ENCODE measurements at regions not wholly inside any gene's neighbourhood (a gene's known extent, or its start where the extent isn't known, plus 50 kb on each side); places are given as distances from the start of the nearest gene placed in this dataset.
A peak's percentile ranks its signal among the peaks of the same experiment; 100 is the strongest.

- H3K4me2 ChIP-seq = no peak overlapping the region
- 76% methylated on average over 5 of the region's 5 CpGs for WGBS (ENCODE audit: missing lambda C conversion rate)
- no peaks in the 10 kb centered on the region for H3K9me3 ChIP-seq
- CTCF ChIA-PET = interaction anchor here (0.9 to 1.2 kb wide), 3 partner anchors 9 to 22 kb away, joined by 3 read pairs; no protein-coding TSS in a partner anchor
- peaks cover 3% of the 10 kb centered on the region for H3K4me1 ChIP-seq
- DNase-seq (ENCODE audit: low read depth in 1 of 2, low spot score in 1 of 2) = no peak
- no peak for ATAC-seq
- no peak overlapping the region for H3K4me3 ChIP-seq
- TF ChIP-seq FOSL2 (IDR thresholded peaks at IDR 0.05) (no peak), FOSL2 (CRISPR knock-in tag; IDR thresholded peaks at IDR 0.05) (no peak), JUNB (IDR thresholded peaks at IDR 0.05) (no peak), CBX8 (IDR thresholded peaks at IDR 0.05) (no peak), MAX (IDR thresholded peaks at IDR 0.05) (no peak), ZFP36 (IDR thresholded peaks at IDR 0.05; ENCODE audit: borderline replicate concordance, partially characterized antibody) (no peak), BHLHE40 (IDR thresholded peaks at IDR 0.05; ENCODE audit: low read depth, low read length) (no peak), EHF (CRISPR knock-in tag; IDR thresholded peaks at IDR 0.05) (no peak), RARB (CRISPR knock-in tag; IDR thresholded peaks at IDR 0.05) (no peak), MAZ (IDR thresholded peaks at IDR 0.05; ENCODE audit: borderline replicate concordance, low read depth, low read length) (no peak), NPAS2 (CRISPR knock-in tag; IDR thresholded peaks at IDR 0.05; ENCODE audit: borderline replicate concordance) (no peak), HOXB5 (CRISPR knock-in tag; IDR thresholded peaks at IDR 0.05) (no peak), PHF8 (IDR thresholded peaks at IDR 0.05; ENCODE audit: borderline replicate concordance, low read depth) (no peak), REST (IDR thresholded peaks at IDR 0.05) (no peak), RAD21 (conservative IDR thresholded peaks at IDR 0.05 in 1 of 2, IDR thresholded peaks at IDR 0.05 in 1 of 2) (no peak), HOXA7 (CRISPR knock-in tag; IDR thresholded peaks at IDR 0.05) (no peak)
- no peak overlapping the region for H3K27ac ChIP-seq
- POLR2A ChIA-PET = no interaction called here
- FAIRE-seq = no peak
These were observed 223.8 kb downstream of the SOX9 start for GRCh38 chr17:72344613-72345012.

GRCh38 chr17:72345088-72345487, 224.3 kb downstream of the SOX9 start:
- FAIRE-seq (no peak), ATAC-seq (no peak), DNase-seq (ENCODE audit: low read depth in 1 of 2, low spot score in 1 of 2) (no peak)
- ChIA-PET CTCF (interaction anchor here (0.9 to 1.3 kb wide), 5 partner anchors 9 to 1578 kb away, joined by 3 read pairs; no protein-coding TSS in a partner anchor), POLR2A (no interaction called here)
- Histone ChIP-seq H3K4me3 (no peak overlapping the region), H3K27ac (0 out of 6 replicates have a peak overlapping the region, but pooled peaks of 1 of the 2 experiments have one; percentile 11), H3K4me2 (no peak overlapping the region), H3K4me1 (no peaks in the 10 kb centered on the region), H3K9me3 (no peaks in the 10 kb centered on the region)
- 95% methylated on average over 3 of the region's 3 CpGs for WGBS (ENCODE audit: missing lambda C conversion rate)
- TF ChIP-seq SREBF2 (IDR thresholded peaks at IDR 0.05) = no peak
- no peak for TF ChIP-seq FOXS1 (CRISPR knock-in tag; IDR thresholded peaks at IDR 0.05)
- TF ChIP-seq HEYL (CRISPR knock-in tag; IDR thresholded peaks at IDR 0.05) = no peak
- TF ChIP-seq MAX (IDR thresholded peaks at IDR 0.05) = no peak
- no peak for TF ChIP-seq TP53 (CRISPR knock-in tag; IDR thresholded peaks at IDR 0.05)
- no peak for TF ChIP-seq MAFK (IDR thresholded peaks at IDR 0.05; ENCODE audit: partially characterized antibody)

- Histone ChIP-seq H3K4me1 (no peaks in the 10 kb centered on the region), H3K9me3 (no peaks in the 10 kb centered on the region), H3K4me3 (no peak overlapping the region), H3K4me2 (no peak overlapping the region), H3K27ac (0 out of 6 replicates have a peak overlapping the region, but pooled peaks of 1 of the 2 experiments have one; percentile 11)
- FAIRE-seq = no peak
- DNase-seq (ENCODE audit: low read depth in 1 of 2, low spot score in 1 of 2) = no peak
- CTCF ChIA-PET = interaction anchor here (0.9 to 1.3 kb wide), 6 partner anchors 8 to 1578 kb away, joined by 3 read pairs; no protein-coding TSS in a partner anchor
- POLR2A ChIA-PET = no interaction called here
- 93% methylated on average over 5 of the region's 5 CpGs for WGBS (ENCODE audit: missing lambda C conversion rate)
- no peak for ATAC-seq
- no peak for TF ChIP-seq HES2 (IDR thresholded peaks at IDR 0.05)
- no peak for TF ChIP-seq HMGXB4 (CRISPR knock-in tag; IDR thresholded peaks at IDR 0.05; ENCODE audit: borderline replicate concordance)
- peak; percentile 22; the same call in 2 of the 3 replicates for TF ChIP-seq CTCF (IDR thresholded peaks at IDR 0.05)
- TF ChIP-seq PHF8 (IDR thresholded peaks at IDR 0.05; ENCODE audit: borderline replicate concordance, low read depth) = no peak
- no peak for TF ChIP-seq FOXS1 (CRISPR knock-in tag; IDR thresholded peaks at IDR 0.05)
- TF ChIP-seq HOXA7 (CRISPR knock-in tag; IDR thresholded peaks at IDR 0.05) = no peak
- no peak for TF ChIP-seq RNF2 (IDR thresholded peaks at IDR 0.05; ENCODE audit: borderline replicate concordance, low read depth)
- TF ChIP-seq MAZ (IDR thresholded peaks at IDR 0.05; ENCODE audit: borderline replicate concordance, low read depth, low read length) = no peak
- TF ChIP-seq RAD21 (conservative IDR thresholded peaks at IDR 0.05 in 1 of 2, IDR thresholded peaks at IDR 0.05 in 1 of 2) = peak in 1 of 2 experiments; percentile 50; a peak in 3 of 5 replicates
These were observed 224.7 kb downstream of the SOX9 start for GRCh38 chr17:72345536-72345935.
